SK-N-SH (cell line): ENCODE measurements at regions not wholly inside any gene's neighbourhood (a gene's known extent, or its start where the extent isn't known, plus 50 kb on each side); places are given as distances from the start of the nearest gene placed in this dataset.

Experiments
- CTCF ChIA-PET: fragments of 300-600, 350-600 bp; formaldehyde crosslinking; extraction: SDS; loops from one replicate; lab custom pipeline; 2021; lab: Yijun Ruan, JAX
- POLR2A ChIA-PET: fragments of 350-600 bp; sonication (Branson Sonifier 250); formaldehyde crosslinking; extraction: SDS; loops from one replicate; lab custom pipeline; 2020; ENCODE audit warnings: antibody characterized with exemption, inconsistent platforms; lab: Yijun Ruan, JAX
- DNase-seq: peaks from one replicate; pipeline ENCODE4 v3.0.0; 2012
- H2AFZ ChIP-seq: fragments of 200-600 bp; sonication (generic); 2 replicates; pipeline ENCODE4 v1.8.1; 2016; ENCODE audit warnings: antibody characterized with exemption, mild to moderate bottlenecking, low read depth
- H3F3A ChIP-seq: fragments of 200-600 bp; sonication (generic); replicated peaks from 2 replicates; pipeline ENCODE3; 2016; ENCODE audit warnings: antibody characterized with exemption, mild to moderate bottlenecking; ENCODE audit not compliant: insufficient read depth
- H3K27ac ChIP-seq, 2 experiments: fragments of 200-500 bp in 1 of 2; fragments of 200-600 bp in 1 of 2; sonication (Bioruptor generic) in 1 of 2; sonication (generic), shearing (Covaris generic) in 1 of 2; 2 replicates each; pipeline versions ENCODE4 v1.5.1 to v1.6.1; 2014 to 2016; ENCODE audit warnings: low read depth in 2 of 2, inconsistent platforms in 1 of 2, low read length in 1 of 2, mild to moderate bottlenecking in 1 of 2, mixed read lengths in 1 of 2
- H3K27me3 ChIP-seq: fragments of 200-600 bp; sonication (generic), shearing (Covaris generic); 2 replicates; pipeline ENCODE4 v1.6.1; 2016; ENCODE audit warnings: mixed run types; ENCODE audit not compliant: insufficient read depth
- H3K36me3 ChIP-seq, 2 experiments: fragments of 200-500 bp in 1 of 2; fragments of 200-600 bp in 1 of 2; sonication (Bioruptor generic) in 1 of 2; sonication (generic) in 1 of 2; replicated peaks in 1 of 2; 2 replicates each; pipeline versions ENCODE3 to v1.5.1; 2014 to 2016; ENCODE audit warnings: low read length in 1 of 2, mild to moderate bottlenecking in 1 of 2; ENCODE audit not compliant: insufficient read depth in 2 of 2, control insufficient read depth in 1 of 2
- H3K4me1 ChIP-seq, 2 experiments: fragments of 200-500 bp in 1 of 2; fragments of 200-600 bp in 1 of 2; sonication (Bioruptor generic) in 1 of 2; sonication (generic), shearing (Covaris generic) in 1 of 2; 2 replicates each; pipeline versions ENCODE4 v1.5.1 to v1.6.1; 2014 to 2016; ENCODE audit warnings: low read depth in 1 of 2, low read length in 1 of 2, mixed run types in 1 of 2; ENCODE audit not compliant: insufficient read depth in 2 of 2, control insufficient read depth in 1 of 2
- H3K4me2 ChIP-seq: fragments of 200-600 bp; sonication (generic), shearing (Covaris generic); 2 replicates; pipeline ENCODE4 v1.6.1; 2017; ENCODE audit warnings: mixed run types
- H3K4me3 ChIP-seq, 2 experiments: fragments of 200-500 bp in 1 of 2; fragments of 200-600 bp in 1 of 2; sonication (Bioruptor generic) in 1 of 2; sonication (generic), shearing (Covaris generic) in 1 of 2; 2 replicates each; pipeline versions ENCODE4 v1.5.1 to v1.8.1; 2014 to 2016; ENCODE audit warnings: low read depth in 2 of 2, inconsistent platforms in 1 of 2, low read length in 1 of 2, mild to moderate bottlenecking in 1 of 2, mixed read lengths in 1 of 2, moderate library complexity in 1 of 2
- H3K79me2 ChIP-seq: fragments of 200-600 bp; sonication (generic); 2 replicates; pipeline ENCODE4 v1.8.1; 2017; ENCODE audit warnings: mild to moderate bottlenecking; ENCODE audit not compliant: insufficient read depth
- H3K9ac ChIP-seq: fragments of 200-600 bp; sonication (generic); 2 replicates; pipeline ENCODE4 v1.6.1; 2017; ENCODE audit warnings: mixed run types
- H3K9me2 ChIP-seq: fragments of 200-600 bp; sonication (generic); 2 replicates; pipeline ENCODE4 v1.6.1; 2017; ENCODE audit warnings: mixed run types
- H3K9me3 ChIP-seq: fragments of 200-600 bp; sonication (generic); 2 replicates; pipeline ENCODE4 v1.6.1; 2017; ENCODE audit warnings: mixed run types, mild to moderate bottlenecking, moderate library complexity
- H4K20me1 ChIP-seq: fragments of 200-600 bp; sonication (generic); 2 replicates; pipeline ENCODE4 v1.6.1; 2017; ENCODE audit warnings: mild to moderate bottlenecking, mixed run types; ENCODE audit not compliant: insufficient read depth
- CHD2 ChIP-seq: fragments of 150-350 bp; IDR thresholded peaks from 2 replicates; pipeline ENCODE4 v1.6.1; 2018; ENCODE audit warnings: low read length; ENCODE audit not compliant: partially characterized antibody
- ELF1 ChIP-seq: IDR thresholded peaks from 2 replicates; pipeline ENCODE4 v1.4.0; 2012
- EP300 ChIP-seq, 2 experiments: IDR thresholded peaks; 2 replicates each; pipeline versions ENCODE4 v1.4.0 to v1.6.1; 2012; ENCODE audit warnings: borderline replicate concordance in 1 of 2, low read depth in 1 of 2, low read length in 1 of 2
- EZH2phosphoT487 ChIP-seq: fragments of 200-600 bp; sonication (generic); IDR thresholded peaks from 2 replicates; pipeline ENCODE4 v1.6.1; 2017; ENCODE audit warnings: low read depth, mixed run types, mild to moderate bottlenecking, antibody characterized with exemption, moderate library complexity, borderline replicate concordance
- FOXJ3 ChIP-seq: sonication (generic); formaldehyde crosslinking; IDR thresholded peaks from 2 replicates; pipeline ENCODE4 v1.5.1; 2020; ENCODE audit warnings: mild to moderate bottlenecking, missing genetic modification reagents
- MEF2A ChIP-seq: IDR thresholded peaks from 2 replicates; pipeline ENCODE4 v1.4.0; 2012; ENCODE audit warnings: low read depth, borderline replicate concordance
- NRF1 ChIP-seq: IDR thresholded peaks from 2 replicates; pipeline ENCODE4 v1.6.1; 2012; ENCODE audit warnings: low read depth, mild to moderate bottlenecking, low read length
- POLR2AphosphoS5 ChIP-seq: IDR thresholded peaks from 2 replicates; pipeline ENCODE4 v1.6.1; 2012; ENCODE audit warnings: low read depth, low read length
- RCOR1 ChIP-seq: fragments of 150-350 bp; IDR thresholded peaks from 2 replicates; pipeline ENCODE4 v1.6.1; 2017; ENCODE audit warnings: antibody characterized with exemption, low read length
- SIN3A ChIP-seq: IDR thresholded peaks from 2 replicates; pipeline ENCODE4 v1.6.1; 2012; ENCODE audit warnings: low read depth, mild to moderate bottlenecking, low read length, moderate library complexity, borderline replicate concordance
- SMC3 ChIP-seq: IDR thresholded peaks from 2 replicates; pipeline ENCODE4 v1.6.1; 2012; ENCODE audit warnings: low read depth, low read length, improper control_type of control experiment
- TAF1 ChIP-seq: IDR thresholded peaks from 2 replicates; pipeline ENCODE4 v1.6.1; 2012; ENCODE audit warnings: low read depth, mild to moderate bottlenecking, low read length, moderate library complexity, borderline replicate concordance
- TCF12 ChIP-seq: IDR thresholded peaks from 2 replicates; pipeline ENCODE4 v1.4.0; 2012
- WGBS: methylation state at CpG from one replicate; pipeline ENCODE4 v1.1.6; 2017; ENCODE audit warnings: low lambda C conversion rate; 5-methylcytosine and 5-hydroxymethylcytosine counted together
- TF ChIP-seq, protein P1 (sequence below): IDR thresholded peaks from 2 replicates; pipeline ENCODE4 v1.4.0; 2012; ENCODE audit warnings: low read depth, borderline replicate concordance
- TF ChIP-seq, protein P2 (sequence below): IDR thresholded peaks from 2 replicates; pipeline ENCODE4 v1.4.0; 2012; ENCODE audit warnings: low read depth
- TF ChIP-seq, protein P3 (sequence below): fragments of 150-350 bp; IDR thresholded peaks from 2 replicates; pipeline ENCODE4 v1.6.1; 2017; ENCODE audit warnings: antibody characterized with exemption, low read length, low read depth, borderline replicate concordance
- TF ChIP-seq, protein P4 (sequence below): fragments of 150-350 bp; IDR thresholded peaks from 2 replicates; pipeline ENCODE4 v1.6.1; 2016; ENCODE audit warnings: mild to moderate bottlenecking, low read depth, low read length

DNA sequence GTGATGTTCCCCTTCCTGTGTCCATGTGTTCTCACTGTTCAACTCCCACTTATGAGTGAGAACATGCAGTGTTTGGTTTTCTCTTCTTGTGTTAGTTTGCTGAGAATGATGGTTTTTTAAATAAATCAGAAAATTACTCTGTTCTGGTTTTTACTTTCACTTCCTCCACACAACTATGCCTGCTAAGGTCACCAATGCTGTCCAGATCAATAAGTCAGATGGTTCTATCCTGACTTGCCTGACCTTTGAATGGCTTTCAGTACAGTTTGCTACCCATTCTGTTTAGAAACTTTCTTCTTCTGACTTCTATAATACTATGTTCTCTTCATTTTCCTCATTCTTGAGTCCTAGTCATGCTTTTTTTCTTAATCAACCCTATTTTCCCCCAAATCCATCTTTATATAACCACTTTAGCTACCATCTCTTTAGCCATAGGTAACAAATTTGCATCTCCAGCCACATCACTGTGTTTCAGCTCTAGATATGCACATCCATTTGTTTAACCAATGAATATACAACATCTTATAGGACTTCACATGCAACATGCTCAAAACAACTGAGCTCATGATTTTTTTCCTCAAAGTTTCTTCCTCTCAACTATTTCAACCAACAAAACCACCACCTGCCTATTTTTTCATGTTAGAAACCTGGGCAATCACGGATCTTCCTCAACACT is 58.8 kb upstream of the SLC38A11 start (continued):
- TF ChIP-seq, protein P1, sequence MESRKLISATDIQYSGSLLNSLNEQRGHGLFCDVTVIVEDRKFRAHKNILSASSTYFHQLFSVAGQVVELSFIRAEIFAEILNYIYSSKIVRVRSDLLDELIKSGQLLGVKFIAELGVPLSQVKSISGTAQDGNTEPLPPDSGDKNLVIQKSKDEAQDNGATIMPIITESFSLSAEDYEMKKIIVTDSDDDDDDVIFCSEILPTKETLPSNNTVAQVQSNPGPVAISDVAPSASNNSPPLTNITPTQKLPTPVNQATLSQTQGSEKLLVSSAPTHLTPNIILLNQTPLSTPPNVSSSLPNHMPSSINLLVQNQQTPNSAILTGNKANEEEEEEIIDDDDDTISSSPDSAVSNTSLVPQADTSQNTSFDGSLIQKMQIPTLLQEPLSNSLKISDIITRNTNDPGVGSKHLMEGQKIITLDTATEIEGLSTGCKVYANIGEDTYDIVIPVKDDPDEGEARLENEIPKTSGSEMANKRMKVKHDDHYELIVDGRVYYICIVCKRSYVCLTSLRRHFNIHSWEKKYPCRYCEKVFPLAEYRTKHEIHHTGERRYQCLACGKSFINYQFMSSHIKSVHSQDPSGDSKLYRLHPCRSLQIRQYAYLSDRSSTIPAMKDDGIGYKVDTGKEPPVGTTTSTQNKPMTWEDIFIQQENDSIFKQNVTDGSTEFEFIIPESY, result no peak
- TF ChIP-seq CHD2 (no peak), NRF1 (no peak), TCF12 (no peak), EP300 (IDR thresholded peaks at IDR 0.05; ENCODE audit: borderline replicate concordance in 1 of 2, low read depth in 1 of 2, low read length in 1 of 2) (no peak), EZH2phosphoT487 (no peak), SMC3 (no peak), POLR2AphosphoS5 (no peak), RCOR1 (no peak)
- TF ChIP-seq, protein P2, sequence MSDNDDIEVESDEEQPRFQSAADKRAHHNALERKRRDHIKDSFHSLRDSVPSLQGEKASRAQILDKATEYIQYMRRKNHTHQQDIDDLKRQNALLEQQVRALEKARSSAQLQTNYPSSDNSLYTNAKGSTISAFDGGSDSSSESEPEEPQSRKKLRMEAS, result no peak
- TF ChIP-seq, protein P3, sequence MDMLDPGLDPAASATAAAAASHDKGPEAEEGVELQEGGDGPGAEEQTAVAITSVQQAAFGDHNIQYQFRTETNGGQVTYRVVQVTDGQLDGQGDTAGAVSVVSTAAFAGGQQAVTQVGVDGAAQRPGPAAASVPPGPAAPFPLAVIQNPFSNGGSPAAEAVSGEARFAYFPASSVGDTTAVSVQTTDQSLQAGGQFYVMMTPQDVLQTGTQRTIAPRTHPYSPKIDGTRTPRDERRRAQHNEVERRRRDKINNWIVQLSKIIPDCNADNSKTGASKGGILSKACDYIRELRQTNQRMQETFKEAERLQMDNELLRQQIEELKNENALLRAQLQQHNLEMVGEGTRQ, result no peak
- TF ChIP-seq, protein P4, sequence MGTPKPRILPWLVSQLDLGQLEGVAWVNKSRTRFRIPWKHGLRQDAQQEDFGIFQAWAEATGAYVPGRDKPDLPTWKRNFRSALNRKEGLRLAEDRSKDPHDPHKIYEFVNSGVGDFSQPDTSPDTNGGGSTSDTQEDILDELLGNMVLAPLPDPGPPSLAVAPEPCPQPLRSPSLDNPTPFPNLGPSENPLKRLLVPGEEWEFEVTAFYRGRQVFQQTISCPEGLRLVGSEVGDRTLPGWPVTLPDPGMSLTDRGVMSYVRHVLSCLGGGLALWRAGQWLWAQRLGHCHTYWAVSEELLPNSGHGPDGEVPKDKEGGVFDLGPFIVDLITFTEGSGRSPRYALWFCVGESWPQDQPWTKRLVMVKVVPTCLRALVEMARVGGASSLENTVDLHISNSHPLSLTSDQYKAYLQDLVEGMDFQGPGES, result no peak

DNA sequence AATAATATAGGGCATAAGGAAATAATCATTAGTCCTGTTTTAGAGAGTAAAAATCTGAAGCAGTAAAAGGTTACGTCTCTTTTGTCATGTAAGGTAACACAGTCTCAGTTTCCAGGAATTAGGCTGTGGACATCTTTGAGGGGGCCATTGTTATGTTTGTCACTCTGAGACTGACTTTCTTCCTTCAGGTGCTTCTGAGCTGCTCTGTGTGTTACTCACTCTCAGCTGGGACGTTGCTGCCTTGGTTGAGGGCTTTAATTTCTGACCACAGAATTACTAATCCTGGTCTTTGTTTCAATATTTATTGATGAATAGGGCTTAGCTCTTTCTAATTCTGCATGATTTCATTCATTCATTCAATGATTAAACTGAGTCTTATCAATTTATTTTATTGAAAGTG is 55.9 kb upstream of the SLC38A11 start:
- CTCF ChIA-PET, result interaction anchor here (0.9 to 2.2 kb wide), 3 partner anchors 18 to 196 kb away, joined by 3 to 12 read pairs (median 4); partner anchors contain the start of gene SCN3A
- no peak overlapping the region for H3K9ac ChIP-seq

More for the DNA sequence above, 55.9 kb upstream of the SLC38A11 start:
- Histone ChIP-seq H3K4me2 (no peak overlapping the region), H3K79me2 (no peaks in the 10 kb centered on the region), H3K27ac (no peak overlapping the region), H4K20me1 (no peaks in the 10 kb centered on the region), H3F3A (no peaks in the 10 kb centered on the region), H3K4me1 (no peaks in the 10 kb centered on the region), H3K4me3 (no peak overlapping the region), H2AFZ (no peak overlapping the region), H3K36me3 (no peaks in the 10 kb centered on the region), H3K27me3 (no peaks in the 10 kb centered on the region), H3K9me3 (no peaks in the 10 kb centered on the region), H3K9me2 (no peaks in the 10 kb centered on the region)
- 79% methylated on average over 2 of the region's 2 CpGs for WGBS
- POLR2A ChIA-PET, result no interaction called here
- DNase-seq, result no peak
- TF ChIP-seq NRF1, result no peak
- TF ChIP-seq FOXJ3 (CRISPR knock-in tag), result no peak
- TF ChIP-seq, protein P4, result no peak
- TF ChIP-seq MEF2A, result no peak
- TF ChIP-seq ELF1, result no peak
- no peak for TF ChIP-seq SIN3A
- no peak for TF ChIP-seq TCF12
- TF ChIP-seq, protein P2, result no peak
- no peak for TF ChIP-seq EP300 (IDR thresholded peaks at IDR 0.05; ENCODE audit: borderline replicate concordance in 1 of 2, low read depth in 1 of 2, low read length in 1 of 2)
- no peak for TF ChIP-seq TAF1
- TF ChIP-seq, all 33 proteins: peak for 0
